Fibroblast of mammary gland (primary cell): ENCODE measurements at regions not wholly inside any gene's neighbourhood (a gene's known extent, or its start where the extent isn't known, plus 50 kb on each side); places are given as distances from the start of the nearest gene placed in this dataset.

Experiments
- DNase-seq: peaks from one replicate; pipeline ENCODE4 v3.0.0-alpha.2; 2010; ENCODE audit warnings: low read depth
- H3K4me3 ChIP-seq: 2 replicates; pipeline ENCODE4 v1.5.1; 2011; ENCODE audit warnings: low read depth, mild to moderate bottlenecking, low read length, moderate library complexity; ENCODE audit not compliant: control insufficient read depth
- TF ChIP-seq, protein P1 (sequence below): conservative IDR thresholded peaks from 2 replicates; pipeline ENCODE4 v1.5.1; 2011; ENCODE audit warnings: low read depth, low read length, inconsistent platforms; ENCODE audit not compliant: control insufficient read depth, insufficient read depth

DNA sequence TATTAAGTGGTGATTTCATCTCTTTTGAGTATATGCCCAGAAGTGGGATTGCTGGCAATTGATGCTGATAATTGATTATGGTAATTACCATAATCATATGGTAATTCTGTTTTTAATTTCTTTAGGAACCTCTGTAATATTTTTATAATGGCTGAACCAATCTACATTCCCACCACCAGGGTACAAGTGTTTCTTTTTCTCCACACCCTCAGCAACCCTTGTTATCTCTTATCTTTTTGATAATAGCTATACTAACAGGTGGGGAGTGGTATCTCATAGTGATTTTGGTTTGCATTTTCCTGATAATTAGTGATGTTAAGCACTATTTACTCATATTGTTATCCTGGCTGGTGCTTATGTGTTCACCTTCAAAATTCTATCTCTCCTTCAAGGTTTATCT lies 212.6 kb downstream of the FMR1NB start:
- H3K4me3 ChIP-seq, result no peak overlapping the region
- TF ChIP-seq, protein P1, sequence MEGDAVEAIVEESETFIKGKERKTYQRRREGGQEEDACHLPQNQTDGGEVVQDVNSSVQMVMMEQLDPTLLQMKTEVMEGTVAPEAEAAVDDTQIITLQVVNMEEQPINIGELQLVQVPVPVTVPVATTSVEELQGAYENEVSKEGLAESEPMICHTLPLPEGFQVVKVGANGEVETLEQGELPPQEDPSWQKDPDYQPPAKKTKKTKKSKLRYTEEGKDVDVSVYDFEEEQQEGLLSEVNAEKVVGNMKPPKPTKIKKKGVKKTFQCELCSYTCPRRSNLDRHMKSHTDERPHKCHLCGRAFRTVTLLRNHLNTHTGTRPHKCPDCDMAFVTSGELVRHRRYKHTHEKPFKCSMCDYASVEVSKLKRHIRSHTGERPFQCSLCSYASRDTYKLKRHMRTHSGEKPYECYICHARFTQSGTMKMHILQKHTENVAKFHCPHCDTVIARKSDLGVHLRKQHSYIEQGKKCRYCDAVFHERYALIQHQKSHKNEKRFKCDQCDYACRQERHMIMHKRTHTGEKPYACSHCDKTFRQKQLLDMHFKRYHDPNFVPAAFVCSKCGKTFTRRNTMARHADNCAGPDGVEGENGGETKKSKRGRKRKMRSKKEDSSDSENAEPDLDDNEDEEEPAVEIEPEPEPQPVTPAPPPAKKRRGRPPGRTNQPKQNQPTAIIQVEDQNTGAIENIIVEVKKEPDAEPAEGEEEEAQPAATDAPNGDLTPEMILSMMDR, result no peak

DNA sequence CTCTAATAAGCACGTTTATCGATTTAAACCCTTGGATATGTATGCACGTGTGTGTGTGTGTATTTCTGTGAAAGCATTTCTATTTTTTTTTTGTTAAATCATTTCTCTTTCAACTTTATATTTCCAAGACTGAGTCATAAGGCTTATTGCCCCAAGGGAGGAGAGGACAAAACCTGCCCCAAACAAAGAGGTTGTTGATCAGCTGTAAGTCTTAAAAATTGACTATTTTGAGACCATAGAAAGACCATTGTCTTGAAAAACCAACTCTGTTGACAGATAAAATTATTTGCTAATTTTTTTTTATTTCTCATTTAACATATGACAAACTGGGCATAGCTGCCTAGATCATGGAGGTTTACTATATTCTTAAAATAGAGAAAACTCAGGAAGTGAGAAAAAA lies 222.4 kb downstream of the FMR1NB start:
- no peak for DNase-seq
- H3K4me3 ChIP-seq, result no peak overlapping the region
- TF ChIP-seq, protein P1, result no peak

More for the DNA sequence above, 212.6 kb downstream of the FMR1NB start:
- no peak for DNase-seq

DNA sequence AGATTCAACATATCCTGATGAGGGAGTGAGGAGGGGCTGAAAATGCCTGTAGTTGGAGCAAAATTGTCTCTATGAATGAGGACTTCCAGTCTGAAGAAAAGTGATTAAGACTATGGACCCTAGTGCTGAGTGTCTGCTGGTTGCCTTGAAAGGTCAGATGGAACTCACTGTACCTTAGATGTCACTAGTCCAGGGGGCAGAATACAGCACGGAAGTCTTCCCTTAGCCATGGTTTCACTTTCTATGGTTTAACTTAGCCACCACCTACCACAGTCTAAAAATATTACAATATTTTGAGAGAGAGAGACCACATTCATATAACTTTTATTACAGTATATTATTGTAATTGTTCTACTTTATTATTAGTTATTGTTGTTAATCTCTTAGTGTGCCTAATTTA lies 223.1 kb downstream of the FMR1NB start:
- TF ChIP-seq, protein P1, result no peak
- H3K4me3 ChIP-seq, result no peak overlapping the region
- no peak for DNase-seq

DNA sequence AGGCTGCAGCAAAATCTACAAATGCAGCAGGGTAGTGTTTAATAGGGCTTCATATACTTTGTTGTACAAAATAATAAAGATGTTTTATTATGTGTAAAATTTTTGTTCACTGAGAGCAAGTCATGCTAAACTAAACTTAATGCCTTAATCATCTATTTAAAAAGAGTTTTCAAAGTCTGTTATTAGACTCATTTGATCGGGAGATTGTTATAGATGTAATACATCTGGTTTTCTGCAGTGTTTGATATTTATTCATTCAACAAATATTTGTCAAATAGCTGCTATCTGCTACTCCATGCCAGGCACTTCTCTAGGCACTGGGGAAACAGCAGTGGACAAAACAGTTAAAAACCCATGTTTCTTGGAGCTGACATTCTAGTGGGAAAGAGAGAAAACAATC lies 233.6 kb downstream of the FMR1NB start:
- H3K4me3 ChIP-seq, result no peak overlapping the region
- TF ChIP-seq, protein P1, result no peak

DNA sequence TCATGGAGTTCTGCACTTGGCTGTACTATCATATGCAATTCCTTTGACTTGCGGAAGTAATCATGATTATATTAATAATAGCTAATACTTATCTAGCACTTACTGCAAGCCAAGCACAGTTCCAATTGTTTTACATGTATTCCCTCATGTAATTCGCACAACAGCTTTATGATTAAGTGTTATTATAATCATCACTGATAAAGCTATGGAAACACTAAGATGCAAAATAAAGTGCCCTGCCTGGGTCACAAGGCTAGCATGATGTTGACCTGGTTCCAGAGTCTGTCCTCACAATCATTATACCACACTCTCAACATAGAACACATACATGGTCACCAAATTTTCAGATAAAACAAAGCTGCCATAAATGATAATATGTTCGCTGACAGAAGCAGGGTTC lies 234.6 kb downstream of the FMR1NB start:
- TF ChIP-seq, protein P1, result no peak
- no peak overlapping the region for H3K4me3 ChIP-seq
- DNase-seq, result no peak

More for the DNA sequence above, 233.6 kb downstream of the FMR1NB start:
- no peak for DNase-seq

DNA sequence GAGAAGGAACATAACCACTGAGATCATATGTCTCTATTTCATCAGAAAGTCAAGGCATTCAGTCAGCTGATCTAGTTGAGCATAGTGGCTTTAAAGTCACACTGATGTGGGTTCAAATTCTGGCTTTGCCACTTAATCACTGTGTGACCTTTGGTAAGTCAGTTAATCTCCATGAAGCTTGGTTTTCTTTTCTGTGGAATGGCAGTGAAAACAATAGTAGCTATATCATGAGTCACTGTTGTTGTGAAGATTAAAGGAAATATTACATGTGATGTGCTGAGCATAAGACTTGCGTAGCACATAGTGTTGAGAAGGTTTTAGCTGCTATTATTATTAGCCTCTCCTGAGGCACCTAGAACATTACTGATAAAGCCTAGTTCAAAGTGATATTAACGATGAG lies 242.2 kb downstream of the FMR1NB start:
- TF ChIP-seq, protein P1, result no peak
- H3K4me3 ChIP-seq, result no peak overlapping the region
- DNase-seq, result no peak

DNA sequence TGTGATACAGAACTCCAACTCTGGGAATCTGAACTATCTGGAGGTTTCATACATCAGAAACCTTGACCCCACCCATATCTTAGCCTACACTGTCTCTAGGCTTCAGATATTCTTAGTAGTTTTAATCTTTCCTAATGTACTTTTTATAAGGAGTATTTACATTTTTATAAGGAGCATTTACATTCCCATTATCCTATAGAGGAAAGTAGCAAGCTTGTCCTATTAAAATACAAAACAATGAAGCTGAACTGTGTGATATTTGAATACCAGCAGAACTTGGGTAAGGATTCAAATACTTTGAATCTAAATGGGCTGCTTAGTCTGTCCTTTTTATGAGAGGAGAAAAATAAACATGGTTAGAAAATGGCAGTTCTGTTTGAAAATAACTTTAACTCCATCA lies 247.4 kb downstream of the FMR1NB start:
- TF ChIP-seq, protein P1, result no peak
- no peak for DNase-seq
- no peak overlapping the region for H3K4me3 ChIP-seq
